Central memory CD8-positive, alpha-beta T cell (primary cell): ENCODE measurements at regions not wholly inside any gene's neighbourhood (a gene's known extent, or its start where the extent isn't known, plus 50 kb on each side); places are given as distances from the start of the nearest gene placed in this dataset.

Experiments used
- ATAC-seq: fragments of 150-1000 bp; cut with Tn5 transposase; replicated peaks from 2 replicates; pipeline ENCODE4 v1.10.0; 2022; ENCODE audit warnings: mild to moderate bottlenecking, moderate FRiP score, moderate number of reproducible peaks; ENCODE audit not compliant: poor library complexity, severe bottlenecking; ENCODE audit errors: extremely low read depth
- DNase-seq, 2 donors: peaks; one replicate each; pipeline ENCODE4 v3.0.0; 2021; ENCODE audit warnings: low spot score in 2 of 2
- H3K27ac Mint-ChIP-seq: one replicate; pipeline ENCODE4 v1.8.0; 2022; ENCODE audit warnings: low read depth, mild to moderate bottlenecking, moderate library complexity, mixed read lengths
- H3K27me3 Mint-ChIP-seq: one replicate; pipeline ENCODE4 v1.8.0; 2022; ENCODE audit warnings: mixed read lengths
- H3K36me3 Mint-ChIP-seq: one replicate; pipeline ENCODE4 v1.8.0; 2022; ENCODE audit warnings: mild to moderate bottlenecking, moderate library complexity, mixed read lengths; ENCODE audit not compliant: insufficient read depth
- H3K4me1 Mint-ChIP-seq: one replicate; pipeline ENCODE4 v1.8.0; 2022; ENCODE audit warnings: mixed read lengths
- H3K4me3 Mint-ChIP-seq: one replicate; pipeline ENCODE4 v1.8.0; 2022; ENCODE audit warnings: mild to moderate bottlenecking, moderate library complexity, mixed read lengths
- H3K9me3 Mint-ChIP-seq: one replicate; pipeline ENCODE4 v1.8.0; 2022; ENCODE audit warnings: mixed read lengths

DNA sequence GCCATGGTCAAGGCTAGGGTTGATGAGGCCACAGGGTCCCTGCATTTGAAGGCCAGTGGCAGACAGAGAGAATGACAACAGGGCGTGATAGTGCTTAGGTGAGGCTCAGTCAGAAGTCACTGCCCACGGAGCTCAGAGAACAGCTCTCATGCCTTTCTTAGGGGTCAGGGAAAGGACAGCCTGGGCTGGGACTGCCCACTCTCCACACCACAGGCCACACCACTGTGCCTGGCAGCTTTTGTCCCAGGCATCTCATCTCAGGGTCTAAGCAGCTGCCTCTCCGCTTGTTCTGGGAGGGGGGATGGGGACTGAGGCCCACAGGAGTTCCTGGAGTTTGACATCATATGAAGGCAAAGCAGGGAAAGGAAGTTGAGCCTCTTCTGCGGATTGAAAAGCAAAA lies 150.2 kb upstream of the B3GAT1 start:
- H3K36me3 Mint-ChIP-seq: no peaks in the 10 kb centered on the region
- DNase-seq (no peak), ATAC-seq (no peak)
- no peak overlapping the region for H3K4me3 Mint-ChIP-seq
- no peak overlapping the region for H3K27ac Mint-ChIP-seq
- no peaks in the 10 kb centered on the region for H3K9me3 Mint-ChIP-seq
- H3K27me3 Mint-ChIP-seq: peaks cover 32% of the 10 kb centered on the region
- no peaks in the 10 kb centered on the region for H3K4me1 Mint-ChIP-seq

DNA sequence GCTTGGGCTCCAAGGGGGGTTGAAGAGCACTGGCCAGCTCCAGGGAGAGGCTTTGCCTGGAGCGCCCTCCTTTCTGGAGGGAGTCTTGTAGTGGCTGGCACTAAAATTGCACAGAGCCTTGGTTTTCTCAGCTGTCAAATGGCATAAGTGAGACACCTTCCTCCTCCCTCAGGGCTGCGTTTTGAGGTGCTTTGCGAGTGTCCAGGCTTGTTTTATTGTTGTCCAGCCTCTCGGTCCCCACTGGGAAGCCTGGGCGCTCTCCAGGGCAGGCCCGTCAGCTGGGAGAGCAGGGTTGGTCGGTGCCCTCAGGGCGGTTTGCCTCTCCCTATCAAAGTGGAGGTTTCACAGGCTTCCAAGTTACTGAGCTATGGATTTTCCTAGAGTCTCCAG lies 149.3 kb upstream of the B3GAT1 start:
- H3K9me3 Mint-ChIP-seq: no peaks in the 10 kb centered on the region
- no peak overlapping the region for H3K27ac Mint-ChIP-seq
- ATAC-seq (no peak), DNase-seq (no peak)
- peaks cover 33% of the 10 kb centered on the region for H3K27me3 Mint-ChIP-seq
- no peak overlapping the region for H3K4me3 Mint-ChIP-seq
- H3K4me1 Mint-ChIP-seq: no peaks in the 10 kb centered on the region
- H3K36me3 Mint-ChIP-seq: no peaks in the 10 kb centered on the region

DNA sequence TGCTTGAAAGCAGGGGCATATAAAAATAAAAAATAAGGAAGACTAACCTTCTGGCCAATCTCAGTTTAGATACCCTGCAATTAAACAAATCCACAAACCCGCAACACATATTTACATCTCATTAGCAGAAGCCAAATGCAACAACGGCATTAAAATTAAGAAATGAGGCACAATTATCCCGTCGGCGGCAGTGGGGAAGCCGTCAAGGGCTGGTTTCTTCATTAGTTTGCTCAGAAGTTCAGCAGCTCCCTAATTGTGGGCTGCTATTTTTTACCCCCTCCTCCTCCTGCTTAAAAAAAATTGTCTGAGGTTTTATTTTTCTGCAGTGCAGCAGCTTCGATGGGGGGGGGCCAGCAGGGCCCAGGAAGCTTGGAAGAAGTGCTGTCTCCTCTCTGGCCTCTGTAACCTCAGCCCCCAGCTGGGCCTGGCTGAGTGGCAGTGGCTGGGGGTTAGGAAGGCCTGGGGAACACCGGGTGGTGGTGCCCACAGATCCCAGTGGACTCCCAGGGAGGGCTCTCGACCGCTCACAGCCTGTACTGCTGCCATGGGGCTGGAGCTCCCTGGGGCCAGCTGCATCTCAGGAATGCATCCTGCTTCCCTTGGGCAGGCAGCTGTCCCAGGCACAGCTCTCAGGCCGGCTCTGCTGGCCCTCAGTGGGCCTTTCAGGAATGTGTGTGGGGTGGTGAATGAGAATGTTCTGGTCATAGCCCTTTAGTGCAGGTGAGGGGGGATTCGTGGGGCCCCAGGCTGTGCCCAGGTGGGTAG lies 148.7 kb upstream of the B3GAT1 start:
- ATAC-seq (no peak), DNase-seq (peak in 1 of 2 donors; percentile 7)
- no peaks in the 10 kb centered on the region for H3K4me1 Mint-ChIP-seq
- no peaks in the 10 kb centered on the region for H3K9me3 Mint-ChIP-seq
- H3K27me3 Mint-ChIP-seq: peaks cover 33% of the 10 kb centered on the region
- H3K4me3 Mint-ChIP-seq: no peak overlapping the region
- no peaks in the 10 kb centered on the region for H3K36me3 Mint-ChIP-seq
- no peak overlapping the region for H3K27ac Mint-ChIP-seq

DNA sequence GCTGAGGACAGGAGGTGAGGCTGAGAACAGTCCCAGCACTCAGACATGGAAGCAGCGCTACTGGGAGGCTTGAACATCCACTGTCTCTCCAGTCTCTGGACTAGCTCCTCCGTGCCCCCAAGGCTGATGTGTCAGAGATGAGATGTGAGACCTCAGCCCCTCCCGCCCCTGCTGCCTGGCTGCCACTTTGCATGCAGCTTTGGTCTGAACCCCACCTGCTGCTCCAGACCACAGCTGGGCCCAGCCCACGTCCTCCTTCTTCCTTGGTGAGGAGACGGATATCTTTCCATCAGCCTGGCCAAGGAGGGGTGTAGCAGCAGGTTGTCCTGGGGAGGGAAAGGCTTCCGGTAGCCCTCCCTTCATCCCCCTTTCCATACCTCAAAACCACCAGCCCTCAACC lies 148.0 kb upstream of the B3GAT1 start:
- Mint-ChIP-seq H3K4me3 (no peak overlapping the region), H3K9me3 (no peaks in the 10 kb centered on the region), H3K4me1 (no peaks in the 10 kb centered on the region), H3K27ac (no peak overlapping the region), H3K36me3 (no peaks in the 10 kb centered on the region), H3K27me3 (peaks cover 33% of the 10 kb centered on the region)
- peak; percentile 24 for ATAC-seq
- peak in 1 of 2 donors; percentile 5 for DNase-seq

DNA sequence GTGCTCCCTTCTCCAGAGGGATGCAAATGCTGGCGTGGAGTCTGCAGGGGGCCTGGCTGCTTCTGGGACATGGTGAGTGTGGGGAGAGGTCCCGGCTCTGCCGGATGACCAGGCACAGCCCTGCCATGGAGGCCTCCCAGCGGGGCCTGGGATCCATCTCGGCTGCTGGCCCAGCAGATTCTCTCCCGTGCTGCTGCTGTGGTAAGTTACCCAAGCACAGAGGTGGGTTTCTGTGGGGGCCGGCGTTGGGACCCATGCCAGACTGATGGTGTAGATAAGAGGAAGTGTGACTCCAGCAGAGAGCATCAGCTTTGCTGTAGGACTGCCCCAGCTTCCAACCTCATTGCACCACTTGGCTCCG lies 147.5 kb upstream of the B3GAT1 start:
- Mint-ChIP-seq H3K4me3 (no peak overlapping the region), H3K4me1 (no peaks in the 10 kb centered on the region), H3K27me3 (peaks cover 33% of the 10 kb centered on the region), H3K9me3 (no peaks in the 10 kb centered on the region), H3K27ac (no peak overlapping the region), H3K36me3 (no peaks in the 10 kb centered on the region)
- ATAC-seq (no peak), DNase-seq (peak in 1 of 2 donors; percentile 4)

DNA sequence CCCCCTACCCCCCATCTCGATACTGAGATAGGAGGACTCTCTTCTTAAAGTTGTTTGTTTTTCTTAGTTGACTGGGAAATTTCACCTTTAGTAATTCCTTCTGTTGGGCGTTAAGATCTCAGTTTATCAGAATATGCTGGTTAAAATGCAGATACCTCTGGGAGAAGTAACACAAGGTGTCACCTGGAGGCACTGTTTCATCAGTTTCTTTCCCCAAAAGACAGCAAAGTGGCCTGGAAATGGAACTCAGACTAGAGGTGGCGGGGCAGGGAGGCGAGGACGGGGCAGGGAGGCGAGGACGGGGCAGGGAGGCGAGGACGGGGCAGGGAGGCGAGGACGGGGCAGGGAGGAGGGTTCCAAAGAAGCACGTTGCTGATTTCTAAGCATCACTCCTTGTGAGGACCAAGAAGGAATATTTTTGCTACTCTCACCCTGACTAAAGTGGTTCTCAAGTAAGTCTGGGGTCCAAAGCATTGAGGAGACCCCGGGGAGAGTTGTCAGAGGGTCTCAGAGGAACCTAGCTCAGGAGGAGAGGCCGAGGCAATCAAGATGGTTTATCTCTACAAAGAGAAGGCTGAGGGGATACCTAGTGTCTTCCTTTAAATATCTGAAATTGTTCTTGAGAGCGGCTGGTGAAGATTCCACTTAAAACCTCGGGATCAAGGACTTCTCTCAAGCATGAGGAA lies 147.0 kb upstream of the B3GAT1 start:
- H3K27me3 Mint-ChIP-seq: peaks cover 33% of the 10 kb centered on the region
- ATAC-seq: no peak
- no peaks in the 10 kb centered on the region for H3K4me1 Mint-ChIP-seq
- H3K4me3 Mint-ChIP-seq: no peak overlapping the region
- H3K36me3 Mint-ChIP-seq: no peaks in the 10 kb centered on the region
- no peak for DNase-seq
- H3K9me3 Mint-ChIP-seq: no peaks in the 10 kb centered on the region
- H3K27ac Mint-ChIP-seq: no peak overlapping the region

DNA sequence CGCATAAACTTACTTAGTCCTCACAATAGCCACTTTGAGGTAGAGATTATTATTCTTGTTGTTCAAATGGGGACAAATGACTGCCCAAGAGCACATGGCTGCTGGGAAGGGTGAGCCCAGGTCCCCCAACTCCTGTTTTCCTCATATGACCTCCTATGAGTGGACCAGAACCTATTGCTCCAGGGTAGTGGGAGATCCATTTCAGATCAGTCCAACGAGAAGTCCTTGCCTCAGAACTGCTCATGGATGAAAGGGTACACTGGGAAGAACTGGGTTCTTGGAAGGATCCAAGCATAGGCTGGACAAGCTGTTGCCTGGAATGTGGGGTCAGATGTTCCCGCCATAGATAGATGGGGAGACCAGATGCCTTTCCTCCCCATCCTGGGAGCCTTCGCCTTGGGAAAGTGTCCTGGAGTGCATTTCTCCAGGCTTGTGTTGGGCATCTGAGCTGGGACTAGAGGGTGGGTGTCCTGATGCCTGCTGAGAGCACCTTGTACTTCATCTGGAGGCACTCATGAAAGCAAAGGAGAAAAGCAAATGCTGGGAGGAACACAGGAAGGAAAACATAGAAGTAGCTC lies 146.3 kb upstream of the B3GAT1 start:
- H3K36me3 Mint-ChIP-seq: no peaks in the 10 kb centered on the region
- H3K9me3 Mint-ChIP-seq: no peaks in the 10 kb centered on the region
- no peak for ATAC-seq
- DNase-seq: no peak
- peaks cover 38% of the 10 kb centered on the region for H3K27me3 Mint-ChIP-seq
- H3K4me1 Mint-ChIP-seq: no peaks in the 10 kb centered on the region
- H3K27ac Mint-ChIP-seq: no peak overlapping the region
- H3K4me3 Mint-ChIP-seq: no peak overlapping the region

DNA sequence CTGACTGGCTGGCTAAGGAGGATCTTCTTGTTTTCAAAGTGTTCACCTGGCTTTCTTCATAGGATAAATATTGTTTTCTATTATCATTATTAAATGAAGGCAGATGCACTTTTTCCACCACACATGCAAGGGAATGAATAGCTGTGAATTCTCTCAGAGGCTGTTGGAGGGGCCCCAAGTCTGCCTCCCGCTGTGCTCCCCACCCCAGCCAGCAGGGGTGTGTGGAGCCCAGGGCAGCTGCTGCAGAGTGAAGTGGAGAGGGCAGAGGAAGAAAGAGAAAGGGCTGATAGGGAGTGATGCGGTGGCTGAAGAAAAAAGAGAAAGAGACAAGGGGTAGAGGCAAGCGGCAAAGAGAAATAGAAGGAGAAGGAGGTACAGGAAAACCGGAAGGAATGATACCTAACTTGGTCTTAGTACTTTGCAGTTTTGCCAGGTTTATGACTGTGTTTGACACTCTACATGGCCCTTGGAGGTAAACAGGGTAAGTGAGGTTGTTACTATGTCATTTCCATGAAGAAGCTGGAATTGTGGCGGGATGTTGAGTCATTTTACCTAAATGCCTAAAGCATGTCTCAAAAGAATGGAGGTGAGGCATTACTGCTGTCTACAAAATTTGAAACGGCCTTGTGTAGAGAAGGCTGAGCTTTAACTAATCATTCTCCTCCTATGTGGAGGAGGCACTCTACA lies 145.7 kb upstream of the B3GAT1 start:
- peak in 1 of 2 donors; percentile 8 for DNase-seq
- Mint-ChIP-seq H3K4me1 (no peaks in the 10 kb centered on the region), H3K27me3 (peaks cover 44% of the 10 kb centered on the region), H3K4me3 (no peak overlapping the region), H3K36me3 (no peaks in the 10 kb centered on the region), H3K27ac (no peak overlapping the region), H3K9me3 (no peaks in the 10 kb centered on the region)
- no peak for ATAC-seq

DNA sequence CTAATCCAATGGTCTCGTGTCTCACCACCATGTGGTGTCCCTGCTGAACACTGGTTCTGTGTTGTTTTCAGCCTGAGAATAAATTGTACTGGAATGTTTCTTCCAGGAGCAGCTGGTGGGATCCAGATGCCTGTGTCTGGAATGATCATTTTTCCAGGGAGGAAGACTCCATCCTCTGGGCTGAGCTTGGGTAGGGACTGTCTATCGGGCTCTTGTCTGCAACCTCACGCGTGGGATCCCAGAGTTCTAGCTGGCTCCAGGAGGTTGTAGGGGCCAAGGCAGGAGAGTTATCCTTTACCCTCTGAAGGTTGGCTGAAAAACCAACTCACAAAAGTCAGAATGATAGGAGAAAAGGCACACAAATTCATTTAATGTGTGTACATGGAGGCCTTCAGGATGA lies 144.1 kb upstream of the B3GAT1 start:
- H3K27me3 Mint-ChIP-seq: peaks cover 58% of the 10 kb centered on the region
- H3K36me3 Mint-ChIP-seq: peaks cover 2% of the 10 kb centered on the region
- H3K4me1 Mint-ChIP-seq: no peaks in the 10 kb centered on the region
- H3K4me3 Mint-ChIP-seq: no peak overlapping the region
- ATAC-seq (no peak), DNase-seq (no peak)
- no peak overlapping the region for H3K27ac Mint-ChIP-seq
- H3K9me3 Mint-ChIP-seq: no peaks in the 10 kb centered on the region

DNA sequence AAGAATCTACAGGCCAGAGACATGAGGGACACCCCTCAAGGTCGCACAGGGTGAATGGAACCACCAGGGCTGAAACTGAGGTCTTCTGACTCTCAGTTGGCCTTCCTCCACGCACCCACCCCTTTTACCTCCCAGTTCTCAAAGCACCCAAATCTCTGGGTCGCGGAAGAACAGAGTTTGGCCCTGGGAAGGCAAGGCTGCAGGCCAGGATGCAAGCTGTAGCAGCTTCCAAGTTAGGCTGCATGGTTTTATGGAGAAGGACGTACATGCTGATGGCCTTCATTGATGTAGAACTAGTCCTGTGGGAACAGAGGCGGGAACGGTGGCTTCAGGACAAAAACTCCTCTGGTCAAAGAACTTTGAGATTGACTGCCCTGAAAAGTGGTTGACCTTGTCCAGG lies 143.5 kb upstream of the B3GAT1 start:
- no peak overlapping the region for H3K27ac Mint-ChIP-seq
- no peaks in the 10 kb centered on the region for H3K4me1 Mint-ChIP-seq
- H3K9me3 Mint-ChIP-seq: peaks cover under 1% of the 10 kb centered on the region
- DNase-seq (peak in 1 of 2 donors; percentile 5), ATAC-seq (no peak)
- H3K36me3 Mint-ChIP-seq: peaks cover 2% of the 10 kb centered on the region
- H3K27me3 Mint-ChIP-seq: peaks cover 65% of the 10 kb centered on the region
- no peak overlapping the region for H3K4me3 Mint-ChIP-seq

DNA sequence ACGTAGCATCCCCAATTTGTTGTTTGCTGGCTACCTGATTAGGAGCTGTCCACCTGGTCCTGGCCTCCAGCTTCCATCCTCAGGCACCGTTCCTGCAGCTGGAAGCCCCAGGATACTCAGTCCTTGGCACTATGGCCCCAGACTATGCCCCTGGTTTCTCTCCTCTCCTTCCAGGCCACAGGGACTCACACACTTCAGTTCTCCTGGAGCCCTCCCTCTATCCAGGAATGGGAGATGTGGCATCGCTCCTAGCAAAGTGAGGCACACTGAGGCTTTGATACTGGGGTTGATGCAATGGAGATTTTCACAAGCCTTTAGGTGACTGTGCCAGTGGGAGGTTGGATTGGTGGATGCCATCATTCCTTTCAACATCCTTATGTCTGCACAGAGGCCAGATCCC lies 142.8 kb upstream of the B3GAT1 start:
- H3K27me3 Mint-ChIP-seq: peaks cover 66% of the 10 kb centered on the region
- H3K4me3 Mint-ChIP-seq: no peak overlapping the region
- H3K27ac Mint-ChIP-seq: no peak overlapping the region
- ATAC-seq (no peak), DNase-seq (no peak)
- H3K4me1 Mint-ChIP-seq: no peaks in the 10 kb centered on the region
- peaks cover 2% of the 10 kb centered on the region for H3K36me3 Mint-ChIP-seq
- H3K9me3 Mint-ChIP-seq: peaks cover 5% of the 10 kb centered on the region

DNA sequence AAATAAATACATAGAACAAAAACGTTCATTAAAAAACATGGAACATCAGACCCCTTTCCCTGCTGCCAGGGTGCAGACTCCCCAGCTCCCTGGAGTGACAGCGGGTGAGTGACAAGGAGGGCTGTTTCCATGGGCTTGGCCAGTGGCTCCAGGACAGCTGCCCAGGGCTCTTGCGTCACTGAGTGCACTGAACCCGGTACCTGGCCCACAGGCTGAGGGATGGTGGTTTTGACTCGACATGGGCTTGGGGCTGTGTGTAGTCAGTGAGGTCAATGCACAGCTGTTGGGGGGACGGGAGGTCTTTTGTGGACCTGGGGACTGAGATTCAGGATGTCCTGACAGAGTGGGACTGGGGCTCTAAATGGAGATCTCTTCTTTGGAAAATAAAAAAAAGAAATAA lies 142.1 kb upstream of the B3GAT1 start:
- Mint-ChIP-seq H3K4me3 (no peak overlapping the region), H3K36me3 (peaks cover 2% of the 10 kb centered on the region), H3K4me1 (no peaks in the 10 kb centered on the region), H3K27me3 (peaks cover 59% of the 10 kb centered on the region), H3K9me3 (peaks cover 5% of the 10 kb centered on the region), H3K27ac (no peak overlapping the region)
- peak in 1 of 2 donors; percentile 6 for DNase-seq
- no peak for ATAC-seq
